ENCODE measurements at regions not wholly inside any gene's neighbourhood (a gene's known extent, or its start where the extent isn't known, plus 50 kb on each side); places are given as distances from the start of the nearest gene placed in this dataset.

GRCh38 chr16:63690267-63690666, 1431.6 kb downstream of the CDH11 start:
- CTCF ChIA-PET, result no interaction called here
- no peak overlapping the region for H3K4me3 ChIP-seq (ENCODE audit: low read depth in 2 of 2, low read length in 2 of 2)
- DNase-seq (ENCODE audit: low read depth, low spot score) (no peak), ATAC-seq (no peak)
- H3K36me3 ChIP-seq (ENCODE audit: control insufficient read depth, insufficient read depth, low read length), result no peaks in the 10 kb centered on the region
- H3K4me1 ChIP-seq (ENCODE audit: control insufficient read depth, insufficient read depth, low read length), result no peaks in the 10 kb centered on the region
- POLR2A ChIA-PET, result no interaction called here
- no peaks in the 10 kb centered on the region for H3K9me3 ChIP-seq (ENCODE audit: control insufficient read depth, insufficient read depth, low read depth, low read length)
- no peak for TF ChIP-seq REST (IDR thresholded peaks at IDR 0.05; ENCODE audit: insufficient read depth in 1 of 2, low read depth in 2 of 2, low read length in 1 of 2)
- no peak for TF ChIP-seq SIN3A (IDR thresholded peaks at IDR 0.05; ENCODE audit: borderline replicate concordance, insufficient read depth, low read depth, low read length)
- no peak for TF ChIP-seq TCF7L2 (IDR thresholded peaks at IDR 0.05; ENCODE audit: low read depth, low read length)
- TF ChIP-seq POLR2AphosphoS5 (IDR thresholded peaks at IDR 0.05; ENCODE audit: low read depth, low read length), result no peak
- TF ChIP-seq, protein P1, sequence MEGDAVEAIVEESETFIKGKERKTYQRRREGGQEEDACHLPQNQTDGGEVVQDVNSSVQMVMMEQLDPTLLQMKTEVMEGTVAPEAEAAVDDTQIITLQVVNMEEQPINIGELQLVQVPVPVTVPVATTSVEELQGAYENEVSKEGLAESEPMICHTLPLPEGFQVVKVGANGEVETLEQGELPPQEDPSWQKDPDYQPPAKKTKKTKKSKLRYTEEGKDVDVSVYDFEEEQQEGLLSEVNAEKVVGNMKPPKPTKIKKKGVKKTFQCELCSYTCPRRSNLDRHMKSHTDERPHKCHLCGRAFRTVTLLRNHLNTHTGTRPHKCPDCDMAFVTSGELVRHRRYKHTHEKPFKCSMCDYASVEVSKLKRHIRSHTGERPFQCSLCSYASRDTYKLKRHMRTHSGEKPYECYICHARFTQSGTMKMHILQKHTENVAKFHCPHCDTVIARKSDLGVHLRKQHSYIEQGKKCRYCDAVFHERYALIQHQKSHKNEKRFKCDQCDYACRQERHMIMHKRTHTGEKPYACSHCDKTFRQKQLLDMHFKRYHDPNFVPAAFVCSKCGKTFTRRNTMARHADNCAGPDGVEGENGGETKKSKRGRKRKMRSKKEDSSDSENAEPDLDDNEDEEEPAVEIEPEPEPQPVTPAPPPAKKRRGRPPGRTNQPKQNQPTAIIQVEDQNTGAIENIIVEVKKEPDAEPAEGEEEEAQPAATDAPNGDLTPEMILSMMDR (IDR thresholded peaks at IDR 0.05), result no peak
- no TSS peak for BruUV-seq (replicated peaks)
- intact Hi-C loops (cut with micrococcal nuclease; ENCODE audit: unreplicated experiment) (no loop called here), in situ Hi-C loops (cut with HindIII; ENCODE audit: low pct_unique_long_range_greater_than_20kb, low sequenced_read_pairs) (no loop called here)
- H3K27me3 ChIP-seq (ENCODE audit: control insufficient read depth, insufficient read depth, low read length), result no peaks in the 10 kb centered on the region
- no peak overlapping the region for H3K27ac ChIP-seq (ENCODE audit: low read length)

- Histone ChIP-seq H3K9me3 (ENCODE audit: control insufficient read depth, insufficient read depth, low read depth, low read length) (no peaks in the 10 kb centered on the region), H3K27ac (ENCODE audit: low read length) (no peak overlapping the region), H3K27me3 (ENCODE audit: control insufficient read depth, insufficient read depth, low read length) (no peaks in the 10 kb centered on the region), H3K4me3 (ENCODE audit: low read depth in 2 of 2, low read length in 2 of 2) (no peak overlapping the region), H3K36me3 (ENCODE audit: control insufficient read depth, insufficient read depth, low read length) (no peaks in the 10 kb centered on the region), H3K4me1 (ENCODE audit: control insufficient read depth, insufficient read depth, low read length) (no peaks in the 10 kb centered on the region)
- no peak for DNase-seq (ENCODE audit: low read depth, low spot score)
- ATAC-seq, result no peak
- in situ Hi-C loops (cut with HindIII; ENCODE audit: low pct_unique_long_range_greater_than_20kb, low sequenced_read_pairs) (no loop called here), intact Hi-C loops (cut with micrococcal nuclease; ENCODE audit: unreplicated experiment) (no loop called here)
- TF ChIP-seq REST (IDR thresholded peaks at IDR 0.05; ENCODE audit: insufficient read depth in 1 of 2, low read depth in 2 of 2, low read length in 1 of 2), result no peak
- no peak for TF ChIP-seq TCF7L2 (IDR thresholded peaks at IDR 0.05; ENCODE audit: low read depth, low read length)
- TF ChIP-seq SIN3A (IDR thresholded peaks at IDR 0.05; ENCODE audit: borderline replicate concordance, insufficient read depth, low read depth, low read length), result no peak
- TF ChIP-seq, protein P1 (IDR thresholded peaks at IDR 0.05), result no peak
- no TSS peak for BruUV-seq (replicated peaks)
- CTCF ChIA-PET, result no interaction called here
- POLR2A ChIA-PET, result no interaction called here
These were observed 1432.8 kb downstream of the CDH11 start for GRCh38 chr16:63689068-63689467.
